CD14-positive monocyte (primary cell): ENCODE measurements at regions not wholly inside any gene's neighbourhood (a gene's known extent, or its start where the extent isn't known, plus 50 kb on each side); places are given as distances from the start of the nearest gene placed in this dataset.

ENCODE experiments used
- DNase-seq, 3 donors: peaks; one replicate each; pipeline ENCODE4 v3.0.0-alpha.2; 2011 to 2022
- H2AFZ ChIP-seq: 2 replicates; pipeline ENCODE4 v1.6.0; 2012; ENCODE audit warnings: mild to moderate bottlenecking, low read depth, low read length, inconsistent platforms; ENCODE audit not compliant: insufficient read depth, poor library complexity, severe bottlenecking
- H3K27ac ChIP-seq, 2 donors: 1 replicate in 1 of 2; 2 replicates in 1 of 2; pipeline ENCODE4 v1.5.1; 2012 to 2013; ENCODE audit warnings: low read length in 2 of 2, control low read depth in 1 of 2, inconsistent platforms in 1 of 2, low read depth in 1 of 2, mild to moderate bottlenecking in 1 of 2
- H3K27me3 ChIP-seq, 2 donors: one replicate each; pipeline versions ENCODE4 v1.6.0 to v1.6.1; 2011 to 2013; ENCODE audit warnings: low read length in 2 of 2; ENCODE audit not compliant: control insufficient read depth in 2 of 2, insufficient read depth in 2 of 2
- H3K36me3 ChIP-seq, 2 donors: replicated peaks in 1 of 2; 1 replicate in 1 of 2; 2 replicates in 1 of 2; pipeline versions ENCODE4 v1.5.1 to v1.6.1; 2012 to 2013; ENCODE audit warnings: low read length in 2 of 2, control low read depth in 1 of 2, inconsistent platforms in 1 of 2, mild to moderate bottlenecking in 1 of 2; ENCODE audit not compliant: insufficient read depth in 2 of 2, control insufficient read depth in 1 of 2
- H3K4me1 ChIP-seq, 2 donors: 1 replicate in 1 of 2; 2 replicates in 1 of 2; pipeline versions ENCODE4 v1.5.1 to v1.6.1; 2012 to 2013; ENCODE audit warnings: low read length in 2 of 2, control low read depth in 1 of 2, inconsistent platforms in 1 of 2, mild to moderate bottlenecking in 1 of 2, moderate library complexity in 1 of 2; ENCODE audit not compliant: insufficient read depth in 2 of 2, control insufficient read depth in 1 of 2
- H3K4me2 ChIP-seq: replicated peaks from 2 replicates; pipeline ENCODE3; 2012; ENCODE audit warnings: low read length, moderate library complexity, mild to moderate bottlenecking; ENCODE audit not compliant: poor library complexity, severe bottlenecking; ENCODE audit errors: extremely low read depth
- H3K4me3 ChIP-seq, 3 experiments: fragments of 200-600 bp in 1 of 3; sonication (generic) in 1 of 3; replicated peaks in 1 of 3; 1 replicate in 2 of 3; 2 replicates in 1 of 3; pipeline ENCODE4 v1.5.1; 2011 to 2013; ENCODE audit warnings: low read length in 3 of 3, mild to moderate bottlenecking in 3 of 3, control low read depth in 2 of 3, low read depth in 2 of 3, inconsistent platforms in 1 of 3, moderate library complexity in 1 of 3
- H3K79me2 ChIP-seq: 2 replicates; pipeline ENCODE4 v1.6.0; 2012; ENCODE audit warnings: mild to moderate bottlenecking, control low read depth, inconsistent platforms, low read length, moderate library complexity; ENCODE audit not compliant: insufficient read depth
- H3K9ac ChIP-seq: 2 replicates; pipeline ENCODE4 v1.6.0; 2017; ENCODE audit warnings: low read length, mild to moderate bottlenecking; ENCODE audit not compliant: insufficient read depth, poor library complexity, severe bottlenecking
- H3K9me3 ChIP-seq, 2 donors: replicated peaks in 1 of 2; 1 replicate in 1 of 2; 2 replicates in 1 of 2; pipeline versions ENCODE4 v1.5.1 to v1.6.1; 2012 to 2013; ENCODE audit warnings: low read length in 2 of 2, control low read depth in 1 of 2; ENCODE audit not compliant: control insufficient read depth in 1 of 2, insufficient read depth in 1 of 2
- H4K20me1 ChIP-seq: 2 replicates; pipeline ENCODE4 v1.6.0; 2012; ENCODE audit warnings: mild to moderate bottlenecking, low read length, control low read depth, moderate library complexity; ENCODE audit not compliant: insufficient read depth
- H3K27ac Mint-ChIP-seq, 7 donors: one replicate each; pipeline ENCODE4 v1.8.0; 2020; ENCODE audit warnings: mild to moderate bottlenecking in 7 of 7, mixed read lengths in 7 of 7, moderate library complexity in 6 of 7, inconsistent platforms in 2 of 7
- H3K27me3 Mint-ChIP-seq, 3 donors: one replicate each; pipeline ENCODE4 v1.8.0; 2021 to 2022; ENCODE audit warnings: low read depth in 3 of 3, mild to moderate bottlenecking in 3 of 3, mixed read lengths in 3 of 3, moderate library complexity in 3 of 3, inconsistent platforms in 1 of 3
- H3K36me3 Mint-ChIP-seq, 2 donors: one replicate each; pipeline ENCODE4 v1.8.0; 2020; ENCODE audit warnings: mixed read lengths in 2 of 2, inconsistent platforms in 1 of 2, mild to moderate bottlenecking in 1 of 2
- H3K4me1 Mint-ChIP-seq: one replicate; pipeline ENCODE4 v1.8.0; 2020; ENCODE audit warnings: mild to moderate bottlenecking, mixed read lengths
- H3K4me3 Mint-ChIP-seq, 2 donors: one replicate each; pipeline ENCODE4 v1.8.0; 2020; ENCODE audit warnings: mild to moderate bottlenecking in 2 of 2, mixed read lengths in 2 of 2, moderate library complexity in 1 of 2
- H3K9me3 Mint-ChIP-seq, 7 donors: one replicate each; pipeline ENCODE4 v1.8.0; 2020 to 2022; ENCODE audit warnings: mixed read lengths in 7 of 7, mild to moderate bottlenecking in 6 of 7, moderate library complexity in 6 of 7, inconsistent platforms in 2 of 7
- WGBS: methylation state at CpG from one replicate; pipeline ENCODE4 v1.1.5; 2013; ENCODE audit warnings: missing lambda C conversion rate; ENCODE audit not compliant: insufficient coverage; 5-methylcytosine and 5-hydroxymethylcytosine counted together
- intact Hi-C, 2 donors: fragments of 100-400 bp; cut with micrococcal nuclease; formaldehyde crosslinking; loops; one replicate each; pipeline versions ENCODE4 v1.15.0 to v1.15.1; 2023
- TF ChIP-seq, protein P1 (sequence below): fragments of 200-600 bp; IDR thresholded peaks from one replicate; pipeline ENCODE4 v1.8.0; 2022; ENCODE audit warnings: antibody characterized with exemption, mild to moderate bottlenecking

DNA sequence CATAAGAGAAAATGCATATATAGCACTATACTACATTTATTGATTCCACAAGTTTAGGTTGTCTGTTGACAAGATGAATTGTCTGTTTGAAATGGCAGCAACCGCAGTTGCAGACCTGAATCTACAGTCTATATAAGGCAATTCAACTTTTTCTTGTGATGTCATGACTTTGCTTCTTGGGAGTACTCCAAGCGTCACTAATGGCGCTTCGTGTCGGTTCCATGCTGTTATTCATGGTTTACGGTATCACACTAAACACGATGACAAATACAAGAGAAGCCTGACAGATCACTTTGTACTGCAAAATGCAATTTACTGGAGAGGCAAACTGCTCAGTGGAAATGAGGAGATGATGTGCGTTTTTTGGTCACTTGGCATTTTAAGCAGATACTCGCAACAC lies 280.3 kb upstream of the TCF21 start:
- Histone ChIP-seq H2AFZ (no peak overlapping the region), H3K4me3 (no peak overlapping the region), H3K9me3 (no peaks in the 10 kb centered on the region), H3K79me2 (no peaks in the 10 kb centered on the region), H3K27ac (no peak overlapping the region), H3K27me3 (no peaks in the 10 kb centered on the region), H4K20me1 (no peaks in the 10 kb centered on the region), H3K36me3 (no peaks in the 10 kb centered on the region), H3K4me2 (no peak overlapping the region), H3K9ac (no peak overlapping the region), H3K4me1 (no peaks in the 10 kb centered on the region)
- 94% methylated on average over 7 of the region's 9 CpGs for WGBS
- H3K9me3 Mint-ChIP-seq: peaks cover 0 to 2% (median 0%) of the 10 kb centered on the region in 7 donors
- H3K27me3 Mint-ChIP-seq: no peaks in the 10 kb centered on the region
- H3K4me3 Mint-ChIP-seq: no peak overlapping the region
- H3K36me3 Mint-ChIP-seq: no peaks in the 10 kb centered on the region
- no peak overlapping the region for H3K27ac Mint-ChIP-seq
- TF ChIP-seq, protein P1, sequence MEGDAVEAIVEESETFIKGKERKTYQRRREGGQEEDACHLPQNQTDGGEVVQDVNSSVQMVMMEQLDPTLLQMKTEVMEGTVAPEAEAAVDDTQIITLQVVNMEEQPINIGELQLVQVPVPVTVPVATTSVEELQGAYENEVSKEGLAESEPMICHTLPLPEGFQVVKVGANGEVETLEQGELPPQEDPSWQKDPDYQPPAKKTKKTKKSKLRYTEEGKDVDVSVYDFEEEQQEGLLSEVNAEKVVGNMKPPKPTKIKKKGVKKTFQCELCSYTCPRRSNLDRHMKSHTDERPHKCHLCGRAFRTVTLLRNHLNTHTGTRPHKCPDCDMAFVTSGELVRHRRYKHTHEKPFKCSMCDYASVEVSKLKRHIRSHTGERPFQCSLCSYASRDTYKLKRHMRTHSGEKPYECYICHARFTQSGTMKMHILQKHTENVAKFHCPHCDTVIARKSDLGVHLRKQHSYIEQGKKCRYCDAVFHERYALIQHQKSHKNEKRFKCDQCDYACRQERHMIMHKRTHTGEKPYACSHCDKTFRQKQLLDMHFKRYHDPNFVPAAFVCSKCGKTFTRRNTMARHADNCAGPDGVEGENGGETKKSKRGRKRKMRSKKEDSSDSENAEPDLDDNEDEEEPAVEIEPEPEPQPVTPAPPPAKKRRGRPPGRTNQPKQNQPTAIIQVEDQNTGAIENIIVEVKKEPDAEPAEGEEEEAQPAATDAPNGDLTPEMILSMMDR: no peak
- no peaks in the 10 kb centered on the region for H3K4me1 Mint-ChIP-seq
- intact Hi-C loops: no loop called here
- DNase-seq: no peak

DNA sequence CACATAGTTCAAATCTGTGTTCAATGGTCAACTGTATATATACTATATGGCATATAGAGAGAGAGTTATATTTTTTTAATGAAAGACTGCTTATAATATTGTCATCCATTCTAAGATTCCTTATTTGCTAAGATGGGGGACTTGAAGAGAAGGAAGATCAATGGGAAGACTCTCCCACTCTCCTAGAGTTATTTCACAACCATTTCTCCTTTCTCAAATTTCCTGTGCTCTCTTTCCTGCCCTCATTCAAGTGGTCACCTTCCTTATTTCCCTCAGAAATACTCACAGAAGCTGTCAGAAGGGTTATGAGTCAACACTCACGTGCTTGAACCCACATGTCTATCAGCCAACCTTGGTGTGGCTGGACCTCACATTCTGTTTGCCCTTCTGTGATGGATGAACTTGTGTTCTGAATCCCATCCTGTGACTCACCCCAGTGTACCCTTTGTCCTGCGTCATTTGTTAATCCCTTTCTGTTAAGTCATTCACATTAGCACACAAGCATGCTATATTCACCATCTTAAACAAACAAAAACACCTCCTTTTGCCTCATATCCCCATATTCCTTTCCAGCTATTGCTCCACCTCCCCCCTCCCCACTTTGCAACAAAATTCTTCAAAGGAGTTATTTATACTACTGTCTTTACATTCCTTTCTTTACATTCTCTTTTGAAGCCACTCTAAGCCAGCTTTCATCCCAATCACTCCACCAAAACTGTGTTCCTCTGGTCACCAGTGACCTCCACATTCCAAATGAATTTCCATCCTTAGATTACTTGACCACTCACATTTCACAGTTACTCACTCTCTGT lies 279.3 kb upstream of the TCF21 start:
- 75% methylated on average over 2 of the region's 2 CpGs for WGBS
- no peak overlapping the region for H3K27ac Mint-ChIP-seq

More for the DNA sequence above, 279.3 kb upstream of the TCF21 start:
- Histone ChIP-seq H3K36me3 (no peaks in the 10 kb centered on the region), H3K27ac (no peak overlapping the region), H3K4me1 (no peaks in the 10 kb centered on the region), H3K9ac (no peak overlapping the region), H3K4me2 (no peak overlapping the region), H4K20me1 (no peaks in the 10 kb centered on the region), H3K9me3 (no peaks in the 10 kb centered on the region), H3K4me3 (no peak overlapping the region), H3K27me3 (no peaks in the 10 kb centered on the region), H3K79me2 (no peaks in the 10 kb centered on the region), H2AFZ (no peak overlapping the region)
- no peaks in the 10 kb centered on the region for H3K27me3 Mint-ChIP-seq
- H3K36me3 Mint-ChIP-seq: no peaks in the 10 kb centered on the region
- H3K4me1 Mint-ChIP-seq: no peaks in the 10 kb centered on the region
- H3K9me3 Mint-ChIP-seq: peaks cover 0 to 2% (median 0%) of the 10 kb centered on the region in 7 donors
- TF ChIP-seq, protein P1: no peak
- intact Hi-C loops: no loop called here
- DNase-seq: no peak
- no peak overlapping the region for H3K4me3 Mint-ChIP-seq
